A549 (cell line): ENCODE measurements at regions not wholly inside any gene's neighbourhood (a gene's known extent, or its start where the extent isn't known, plus 50 kb on each side); places are given as distances from the start of the nearest gene placed in this dataset.
A peak's percentile ranks its signal among the peaks of the same experiment; 100 is the strongest.

Source experiments
- ATAC-seq, 2 experiments: fragments of 200-7000 bp in 1 of 2; fragments of >200 bp in 1 of 2; cut with Nextera tagmentation in 1 of 2; cut with Tn5 transposase in 1 of 2; 3 replicates each; pipeline versions ENCODE4 v1.8.0 to v1.9.1; 2018 to 2020; ENCODE audit warnings: mild to moderate bottlenecking in 1 of 2, moderate library complexity in 1 of 2
- CTCF ChIA-PET: fragments of 300-600 bp; sonication (Branson Sonifier 250); formaldehyde crosslinking; extraction: SDS; loops from one replicate; lab custom pipeline; 2021; ENCODE audit warnings: antibody characterized with exemption, inconsistent platforms; lab: Yijun Ruan, JAX
- POLR2A ChIA-PET: fragments of 350-600 bp; formaldehyde crosslinking; extraction: SDS; loops from one replicate; lab custom pipeline; 2021; ENCODE audit warnings: antibody characterized with exemption, inconsistent platforms; lab: Yijun Ruan, JAX
- DNase-seq, 2 experiments: peaks; one replicate each; pipeline versions ENCODE4 v3.0.0 to v3.0.0-alpha.2; 2011 to 2016; ENCODE audit warnings: low read depth in 1 of 2, low spot score in 1 of 2
- FAIRE-seq: peaks from 2 replicates; lab custom pipeline; 2011; peaks lifted over from hg19 to GRCh38; lab: Jason Lieb, UNC
- H3K27ac ChIP-seq, 2 experiments: fragments of >200 bp; sonication (Bioruptor Twin); formaldehyde crosslinking; 3 replicates each; pipeline ENCODE4 v1.5.1; 2016 to 2017
- H3K4me1 ChIP-seq: fragments of >200 bp; sonication (Bioruptor Twin); formaldehyde crosslinking; 3 replicates; pipeline ENCODE4 v1.6.1; 2016
- H3K4me2 ChIP-seq: fragments of >200 bp; sonication (Bioruptor Twin); formaldehyde crosslinking; 3 replicates; pipeline ENCODE4 v1.6.1; 2016
- H3K4me3 ChIP-seq: fragments of >200 bp; sonication (Bioruptor Twin); formaldehyde crosslinking; 3 replicates; pipeline ENCODE4 v1.5.1; 2016
- H3K9me3 ChIP-seq: fragments of >200 bp; sonication (Bioruptor Twin); formaldehyde crosslinking; 3 replicates; pipeline ENCODE4 v1.6.1; 2016
- BHLHE40 ChIP-seq: IDR thresholded peaks from 2 replicates; pipeline ENCODE4 v1.6.1; 2012; ENCODE audit warnings: low read depth, low read length, inconsistent platforms
- CBX2 ChIP-seq: fragments of 200-600 bp; sonication (generic); IDR thresholded peaks from 2 replicates; pipeline ENCODE4 v1.6.1; 2016; ENCODE audit warnings: low read depth, mild to moderate bottlenecking, borderline replicate concordance
- CBX8 ChIP-seq: fragments of 200-600 bp; sonication (generic); IDR thresholded peaks from 2 replicates; pipeline ENCODE4 v1.6.1; 2016
- CEBPB ChIP-seq, 2 experiments: fragments of >200 bp in 1 of 2; sonication (Bioruptor Twin) in 1 of 2; formaldehyde crosslinking in 1 of 2; IDR thresholded peaks; 2 replicates each; pipeline ENCODE4 v1.6.1; 2012 to 2016
- CHD4 ChIP-seq: fragments of 200-600 bp; sonication (generic); IDR thresholded peaks from 2 replicates; pipeline ENCODE4 v1.6.1; 2016; ENCODE audit warnings: antibody characterized with exemption, mild to moderate bottlenecking, borderline replicate concordance
- EHF ChIP-seq: fragments of 250-450 bp; sonication (Bioruptor Pico); IDR thresholded peaks from 2 replicates; pipeline ENCODE4 v1.5.0; 2020; ENCODE audit warnings: mild to moderate bottlenecking
- ELK1 ChIP-seq: fragments of 150-350 bp; IDR thresholded peaks from 2 replicates; pipeline ENCODE4 v1.6.1; 2014; ENCODE audit warnings: low read depth, mild to moderate bottlenecking, low read length
- FOSL2 ChIP-seq, 2 experiments: fragments of 450-650 bp in 1 of 2; fragments of >200 bp in 1 of 2; sonication (Bioruptor Twin) in 1 of 2; formaldehyde crosslinking; IDR thresholded peaks; 2 replicates each; pipeline versions ENCODE4 v1.5.0 to v1.6.1; 2016 to 2020; ENCODE audit warnings: mild to moderate bottlenecking in 1 of 2, moderate library complexity in 1 of 2
- HEYL ChIP-seq: fragments of 250-450 bp; sonication (Bioruptor Pico); IDR thresholded peaks from 2 replicates; pipeline ENCODE4 v1.8.0; 2021; ENCODE audit warnings: mild to moderate bottlenecking, moderate library complexity
- HOXA7 ChIP-seq: fragments of 250-450 bp; sonication (Bioruptor Pico); IDR thresholded peaks from 2 replicates; pipeline ENCODE4 v1.5.0; 2020; ENCODE audit warnings: mild to moderate bottlenecking, moderate library complexity
- JUN ChIP-seq, 2 experiments: fragments of >200 bp; sonication (Bioruptor Twin); formaldehyde crosslinking; IDR thresholded peaks; 2 replicates in 1 of 2; 3 replicates in 1 of 2; pipeline ENCODE4 v1.6.1; 2016 to 2017
- JUNB ChIP-seq: fragments of >200 bp; sonication (Bioruptor Twin); formaldehyde crosslinking; IDR thresholded peaks from 2 replicates; pipeline ENCODE4 v1.6.1; 2016
- MAFK ChIP-seq: fragments of 450-650 bp; IDR thresholded peaks from 2 replicates; pipeline ENCODE4 v1.6.1; 2014; ENCODE audit not compliant: partially characterized antibody
- MAZ ChIP-seq: fragments of 150-350 bp; IDR thresholded peaks from 2 replicates; pipeline ENCODE4 v1.6.1; 2014; ENCODE audit warnings: antibody characterized with exemption, low read depth, low read length, borderline replicate concordance
- MYC ChIP-seq: IDR thresholded peaks from 2 replicates; pipeline ENCODE4 v1.6.1; 2012; ENCODE audit warnings: mild to moderate bottlenecking, inconsistent platforms, low read length, improper control_type of control experiment, borderline replicate concordance
- PHF8 ChIP-seq: fragments of 200-600 bp; sonication (generic); IDR thresholded peaks from 2 replicates; pipeline ENCODE4 v1.6.1; 2016; ENCODE audit warnings: low read depth, mild to moderate bottlenecking, antibody characterized with exemption, moderate library complexity, borderline replicate concordance
- POLR2AphosphoS2 ChIP-seq: conservative IDR thresholded peaks from 2 replicates; pipeline ENCODE4 v1.6.1; 2012; ENCODE audit warnings: low read length, improper control_type of control experiment, inconsistent platforms
- RAD21 ChIP-seq, 2 experiments: fragments of >200 bp in 1 of 2; sonication (Bioruptor Twin) in 1 of 2; formaldehyde crosslinking in 1 of 2; IDR thresholded peaks in 1 of 2; conservative IDR thresholded peaks in 1 of 2; 2 replicates in 1 of 2; 3 replicates in 1 of 2; pipeline ENCODE4 v1.6.1; 2012 to 2018; ENCODE audit warnings: inconsistent platforms in 1 of 2
- RNF2 ChIP-seq: fragments of 200-600 bp; sonication (generic); IDR thresholded peaks from 2 replicates; pipeline ENCODE4 v1.6.1; 2016; ENCODE audit warnings: low read depth, mild to moderate bottlenecking, antibody characterized with exemption, moderate library complexity, borderline replicate concordance
- SREBF2 ChIP-seq: fragments of 450-650 bp; IDR thresholded peaks from 2 replicates; pipeline ENCODE4 v1.6.1; 2014; ENCODE audit warnings: mild to moderate bottlenecking, moderate library complexity
- ZC3H11A ChIP-seq: fragments of 450-650 bp; IDR thresholded peaks from 2 replicates; pipeline ENCODE4 v1.6.1; 2014; ENCODE audit warnings: antibody characterized with exemption, mild to moderate bottlenecking
- ZFP36 ChIP-seq: fragments of 450-650 bp; IDR thresholded peaks from 2 replicates; pipeline ENCODE4 v1.6.1; 2014; ENCODE audit warnings: borderline replicate concordance; ENCODE audit not compliant: partially characterized antibody
- ZNF302 ChIP-seq: fragments of 250-450 bp; sonication (Bioruptor Pico); IDR thresholded peaks from 2 replicates; pipeline ENCODE4 v1.9.0; 2021; ENCODE audit warnings: inconsistent platforms, mild to moderate bottlenecking, moderate library complexity
- WGBS: methylation state at CpG from one replicate; pipeline ENCODE4 v1.1.6; 2017; ENCODE audit errors: missing lambda C conversion rate; 5-methylcytosine and 5-hydroxymethylcytosine counted together
- TF ChIP-seq, protein P1 (sequence below): fragments of 250-450 bp; sonication (Bioruptor Pico); IDR thresholded peaks from 2 replicates; pipeline ENCODE4 v1.5.0; 2021; ENCODE audit warnings: mild to moderate bottlenecking, moderate library complexity, borderline replicate concordance
- TF ChIP-seq, protein P2 (sequence below): IDR thresholded peaks from 2 replicates; pipeline ENCODE4 v1.6.1; 2012

DNA sequence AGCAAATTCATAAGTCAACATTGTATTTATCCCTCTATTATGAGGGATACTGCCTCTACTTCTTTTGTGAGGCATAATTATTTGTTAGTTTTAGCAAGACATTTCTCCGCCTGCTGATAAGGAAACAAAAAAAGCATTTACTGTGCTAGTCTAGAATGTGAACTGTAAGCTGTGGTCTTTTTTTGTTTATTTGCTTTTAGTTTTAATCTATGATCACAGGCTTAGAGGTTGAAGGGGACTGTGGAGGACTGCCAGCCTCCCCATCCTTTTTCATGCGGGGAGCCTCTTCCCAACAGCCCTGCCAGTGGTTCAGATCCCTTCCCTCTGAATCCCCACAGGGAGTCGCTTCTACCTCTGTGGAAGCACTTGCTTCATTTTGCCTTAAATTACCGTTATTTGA is 331.0 kb upstream of the ROPN1 start:
- ATAC-seq (no peak), DNase-seq (no peak), FAIRE-seq (peak; percentile 23)
- ChIA-PET POLR2A (no interaction called here), CTCF (no interaction called here)
- WGBS, result 53% methylated on average over 4 of the region's 4 CpGs
- Histone ChIP-seq H3K4me2 (no peak overlapping the region), H3K4me1 (no peaks in the 10 kb centered on the region), H3K4me3 (no peak overlapping the region), H3K9me3 (no peaks in the 10 kb centered on the region), H3K27ac (no peak overlapping the region)
- no peak for TF ChIP-seq BHLHE40
- TF ChIP-seq MAZ, result no peak
- no peak for TF ChIP-seq CBX8
- no peak for TF ChIP-seq HEYL (CRISPR knock-in tag)
- TF ChIP-seq CBX2, result no peak
- TF ChIP-seq POLR2AphosphoS2, result no peak
- TF ChIP-seq FOSL2 (IDR thresholded peaks at IDR 0.05), result no peak
- TF ChIP-seq FOSL2 (CRISPR knock-in tag; IDR thresholded peaks at IDR 0.05), result no peak
- no peak for TF ChIP-seq HOXA7

DNA sequence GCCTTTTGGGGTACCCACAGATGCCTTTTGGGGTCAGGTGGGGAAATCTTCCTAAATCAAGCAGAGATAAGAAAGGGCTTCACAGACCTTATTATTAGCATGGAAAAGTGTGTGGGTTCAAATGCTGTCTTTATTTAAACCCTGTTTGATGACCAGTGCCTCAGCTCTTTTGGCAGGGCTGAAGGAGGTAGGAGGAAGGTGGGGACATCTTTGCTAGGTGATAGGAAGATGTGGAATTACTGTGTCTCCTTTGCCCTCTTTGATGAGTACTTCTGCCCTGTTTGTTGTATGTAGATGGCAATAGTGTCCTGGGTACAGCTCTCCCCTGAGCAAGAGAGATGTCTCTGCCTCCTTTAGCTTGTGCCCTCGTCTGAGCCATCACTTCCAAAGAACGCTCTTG is 333.3 kb upstream of the ROPN1 start:
- ChIA-PET POLR2A (no interaction called here), CTCF (interaction anchor here (1.1 to 2.1 kb wide), 2 partner anchors 8 to 142 kb away, joined by 3 to 7 read pairs; no protein-coding TSS in a partner anchor)
- Histone ChIP-seq H3K4me3 (no peak overlapping the region), H3K4me2 (no peak overlapping the region), H3K27ac (no peak overlapping the region), H3K4me1 (no peaks in the 10 kb centered on the region), H3K9me3 (no peaks in the 10 kb centered on the region)
- WGBS, result 0% methylated on average over 2 of the region's 2 CpGs
- ATAC-seq (no peak), DNase-seq (no peak), FAIRE-seq (no peak)
- TF ChIP-seq, protein P1, sequence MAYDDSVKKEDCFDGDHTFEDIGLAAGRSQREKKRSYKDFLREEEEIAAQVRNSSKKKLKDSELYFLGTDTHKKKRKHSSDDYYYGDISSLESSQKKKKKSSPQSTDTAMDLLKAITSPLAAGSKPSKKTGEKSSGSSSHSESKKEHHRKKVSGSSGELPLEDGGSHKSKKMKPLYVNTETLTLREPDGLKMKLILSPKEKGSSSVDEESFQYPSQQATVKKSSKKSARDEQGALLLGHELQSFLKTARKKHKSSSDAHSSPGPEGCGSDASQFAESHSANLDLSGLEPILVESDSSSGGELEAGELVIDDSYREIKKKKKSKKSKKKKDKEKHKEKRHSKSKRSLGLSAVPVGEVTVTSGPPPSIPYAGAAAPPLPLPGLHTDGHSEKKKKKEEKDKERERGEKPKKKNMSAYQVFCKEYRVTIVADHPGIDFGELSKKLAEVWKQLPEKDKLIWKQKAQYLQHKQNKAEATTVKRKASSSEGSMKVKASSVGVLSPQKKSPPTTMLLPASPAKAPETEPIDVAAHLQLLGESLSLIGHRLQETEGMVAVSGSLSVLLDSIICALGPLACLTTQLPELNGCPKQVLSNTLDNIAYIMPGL (CRISPR knock-in tag), result no peak
- no peak for TF ChIP-seq CEBPB (IDR thresholded peaks at IDR 0.05)
- no peak for TF ChIP-seq MYC
- no peak for TF ChIP-seq HEYL (CRISPR knock-in tag)
- TF ChIP-seq ZC3H11A, result no peak
- no peak for TF ChIP-seq JUNB
- no peak for TF ChIP-seq RNF2
- TF ChIP-seq EHF (CRISPR knock-in tag), result no peak
- TF ChIP-seq RAD21 (conservative IDR thresholded peaks at IDR 0.05 in 1 of 2, IDR thresholded peaks at IDR 0.05 in 1 of 2), result no peak
- TF ChIP-seq ZFP36, result no peak
- no peak for TF ChIP-seq ELK1
- no peak for TF ChIP-seq ZNF302 (CRISPR knock-in tag)
- TF ChIP-seq PHF8, result no peak
- TF ChIP-seq MAFK, result no peak
- no peak for TF ChIP-seq CBX2
- no peak for TF ChIP-seq CHD4
- TF ChIP-seq JUN (IDR thresholded peaks at IDR 0.05), result no peak
- TF ChIP-seq FOSL2 (IDR thresholded peaks at IDR 0.05), result no peak
- no peak for TF ChIP-seq FOSL2 (CRISPR knock-in tag; IDR thresholded peaks at IDR 0.05)
- TF ChIP-seq SREBF2, result no peak
- TF ChIP-seq, protein P2, sequence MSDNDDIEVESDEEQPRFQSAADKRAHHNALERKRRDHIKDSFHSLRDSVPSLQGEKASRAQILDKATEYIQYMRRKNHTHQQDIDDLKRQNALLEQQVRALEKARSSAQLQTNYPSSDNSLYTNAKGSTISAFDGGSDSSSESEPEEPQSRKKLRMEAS, result no peak
